CD8-positive, alpha-beta memory T cell (primary cell): ENCODE measurements at regions not wholly inside any gene's neighbourhood (a gene's known extent, or its start where the extent isn't known, plus 50 kb on each side); places are given as distances from the start of the nearest gene placed in this dataset.

Experiments used
- CTCF ChIA-PET: fragments of 350-600 bp; sonication (Branson Sonifier 250); formaldehyde crosslinking; loops from one replicate; lab custom pipeline; 2021; ENCODE audit warnings: antibody characterized with exemption; lab: Charles Lee
- POLR2A ChIA-PET: fragments of 350-600 bp; sonication (Branson Sonifier 250); formaldehyde crosslinking; loops from one replicate; lab custom pipeline; 2021; ENCODE audit warnings: antibody characterized with exemption; lab: Charles Lee
- DNase-seq, 5 donors: peaks; one replicate each; pipeline versions ENCODE4 v3.0.0 to v3.0.0-alpha.2; 2020 to 2022; ENCODE audit warnings: mixed read lengths in 1 of 5
- H3K27ac ChIP-seq: one replicate; pipeline ENCODE4 v1.7.0; 2013; ENCODE audit warnings: low read depth, mild to moderate bottlenecking, low read length, moderate library complexity
- H3K27me3 ChIP-seq: 2 replicates; pipeline ENCODE4 v1.7.0; 2013; ENCODE audit warnings: low read length, mild to moderate bottlenecking; ENCODE audit not compliant: insufficient read depth, poor library complexity, severe bottlenecking
- H3K36me3 ChIP-seq: 2 replicates; pipeline ENCODE4 v1.7.0; 2013; ENCODE audit warnings: mild to moderate bottlenecking, low read length, moderate library complexity; ENCODE audit not compliant: insufficient read depth
- H3K4me1 ChIP-seq: 2 replicates; pipeline ENCODE4 v1.7.0; 2013; ENCODE audit warnings: mild to moderate bottlenecking, low read length, moderate library complexity; ENCODE audit not compliant: insufficient read depth
- H3K4me3 ChIP-seq: 2 replicates; pipeline ENCODE4 v1.7.0; 2013; ENCODE audit warnings: mild to moderate bottlenecking, low read length
- H3K9me3 ChIP-seq: 2 replicates; pipeline ENCODE4 v1.7.0; 2013; ENCODE audit warnings: mild to moderate bottlenecking, low read length
- H3K27ac Mint-ChIP-seq, 8 donors: one replicate each; pipeline ENCODE4 v1.8.0; 2020 to 2021; ENCODE audit warnings: mixed read lengths in 8 of 8, mild to moderate bottlenecking in 6 of 8, inconsistent platforms in 3 of 8, moderate library complexity in 3 of 8
- H3K27me3 Mint-ChIP-seq, 2 donors: one replicate each; pipeline ENCODE4 v1.8.0; 2020 to 2021; ENCODE audit warnings: mixed read lengths in 2 of 2, mild to moderate bottlenecking in 1 of 2, moderate library complexity in 1 of 2
- H3K36me3 Mint-ChIP-seq, 3 donors: one replicate each; pipeline ENCODE4 v1.8.0; 2020 to 2021; ENCODE audit warnings: mixed read lengths in 3 of 3, inconsistent platforms in 1 of 3, mild to moderate bottlenecking in 1 of 3
- H3K4me1 Mint-ChIP-seq, 3 donors: one replicate each; pipeline ENCODE4 v1.8.0; 2020 to 2021; ENCODE audit warnings: mixed read lengths in 3 of 3, inconsistent platforms in 1 of 3, mild to moderate bottlenecking in 1 of 3
- H3K4me3 Mint-ChIP-seq, 7 donors: one replicate each; pipeline ENCODE4 v1.8.0; 2020 to 2021; ENCODE audit warnings: mixed read lengths in 7 of 7, mild to moderate bottlenecking in 6 of 7, moderate library complexity in 4 of 7, inconsistent platforms in 2 of 7
- H3K9me3 Mint-ChIP-seq, 5 donors: one replicate each; pipeline ENCODE4 v1.8.0; 2020 to 2022; ENCODE audit warnings: mixed read lengths in 5 of 5, mild to moderate bottlenecking in 3 of 5, moderate library complexity in 2 of 5, inconsistent platforms in 1 of 5

DNA sequence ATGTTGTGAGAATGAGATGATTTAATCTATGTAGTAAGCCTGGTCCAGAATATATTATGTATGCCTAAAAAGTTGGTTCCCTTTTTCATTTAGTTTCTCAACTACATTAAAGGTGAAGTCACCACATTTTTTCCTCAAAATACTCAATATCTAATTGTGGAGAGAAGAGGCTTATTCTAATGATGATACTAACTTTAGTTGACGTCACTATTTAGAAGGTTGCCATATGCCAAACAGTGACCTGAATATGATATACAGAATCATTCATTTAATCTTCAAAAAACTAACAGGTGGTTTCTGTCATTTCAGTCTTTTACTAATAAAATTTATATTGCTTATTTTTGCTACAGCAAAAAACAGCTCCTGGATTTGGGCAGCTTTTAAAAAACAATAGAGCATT is 480.7 kb upstream of the NWD2 start:
- H3K27ac ChIP-seq, result no peak overlapping the region
- H3K4me1 ChIP-seq, result no peaks in the 10 kb centered on the region
- H3K4me3 ChIP-seq, result no peak overlapping the region
- no peaks in the 10 kb centered on the region for H3K36me3 ChIP-seq
- no peak for DNase-seq
- CTCF ChIA-PET, result no interaction called here
- Mint-ChIP-seq H3K4me3 (no peak overlapping the region), H3K27me3 (peaks cover 0 to 2% of the 10 kb centered on the region in 2 donors), H3K4me1 (no peaks in the 10 kb centered on the region), H3K9me3 (peaks cover 0 to 2% (median 2%) of the 10 kb centered on the region in 5 donors), H3K27ac (no peak overlapping the region), H3K36me3 (no peaks in the 10 kb centered on the region)
- POLR2A ChIA-PET, result no interaction called here
- H3K27me3 ChIP-seq, result no peaks in the 10 kb centered on the region
- H3K9me3 ChIP-seq, result no peaks in the 10 kb centered on the region

GRCh38 chr4:36767596-36767995 is 476.9 kb upstream of the NWD2 start:
- Histone ChIP-seq H3K4me3 (no peak overlapping the region), H3K36me3 (no peaks in the 10 kb centered on the region), H3K4me1 (no peaks in the 10 kb centered on the region), H3K27me3 (no peaks in the 10 kb centered on the region), H3K9me3 (no peaks in the 10 kb centered on the region), H3K27ac (no peak overlapping the region)
- ChIA-PET CTCF (no interaction called here), POLR2A (no interaction called here)
- peaks cover 0 to 1% (median 0%) of the 10 kb centered on the region in 5 donors for H3K9me3 Mint-ChIP-seq
- H3K27me3 Mint-ChIP-seq, result peaks cover 0 to 3% of the 10 kb centered on the region in 2 donors
- no peaks in the 10 kb centered on the region for H3K36me3 Mint-ChIP-seq
- no peaks in the 10 kb centered on the region for H3K4me1 Mint-ChIP-seq
- no peak overlapping the region for H3K27ac Mint-ChIP-seq
- H3K4me3 Mint-ChIP-seq, result no peak overlapping the region
- no peak for DNase-seq

DNA sequence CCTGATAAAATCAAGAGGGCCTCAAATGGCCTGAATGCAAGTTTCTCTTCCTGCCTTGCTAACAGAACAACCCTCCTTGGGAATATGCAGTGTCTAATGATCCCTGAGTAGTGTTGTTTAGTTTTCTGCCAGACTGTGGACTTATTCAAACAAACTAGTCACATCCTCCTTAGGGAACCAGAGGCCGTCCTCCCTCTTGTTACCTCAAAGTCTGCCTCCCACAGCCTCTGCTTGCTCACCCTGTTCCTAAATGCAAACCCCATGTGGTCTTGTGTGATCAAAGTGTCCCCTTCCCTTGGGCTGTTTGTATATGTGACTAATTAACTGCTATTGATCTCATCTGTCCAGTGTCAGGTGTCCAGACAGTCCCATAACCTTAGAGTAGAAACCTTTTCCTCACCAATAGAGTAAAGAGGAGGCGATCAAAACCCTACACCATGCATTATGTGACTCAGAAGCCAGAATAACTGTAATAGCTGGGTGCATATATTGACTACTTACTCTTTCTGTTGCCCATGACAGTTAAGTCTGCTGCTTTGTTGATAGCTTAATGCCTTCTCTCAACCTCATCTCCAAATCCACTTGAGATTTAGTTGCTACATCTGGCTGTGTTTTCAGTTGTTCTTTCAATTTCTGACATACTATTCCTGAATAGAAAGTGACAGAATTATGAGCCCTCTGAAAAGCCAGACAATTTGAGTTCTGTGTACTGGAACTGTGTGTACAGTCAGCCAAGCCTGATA is 473.0 kb upstream of the NWD2 start:
- Mint-ChIP-seq H3K27ac (no peak overlapping the region), H3K4me1 (no peaks in the 10 kb centered on the region), H3K4me3 (no peak overlapping the region), H3K9me3 (peaks cover 0 to 1% (median 0%) of the 10 kb centered on the region in 5 donors), H3K36me3 (no peaks in the 10 kb centered on the region), H3K27me3 (peaks cover 0 to 3% of the 10 kb centered on the region in 2 donors)
- H3K27ac ChIP-seq, result no peak overlapping the region
- H3K4me3 ChIP-seq, result no peak overlapping the region
- no peaks in the 10 kb centered on the region for H3K27me3 ChIP-seq
- POLR2A ChIA-PET, result no interaction called here
- H3K4me1 ChIP-seq, result no peaks in the 10 kb centered on the region
- H3K9me3 ChIP-seq, result no peaks in the 10 kb centered on the region
- H3K36me3 ChIP-seq, result no peaks in the 10 kb centered on the region
- CTCF ChIA-PET, result no interaction called here
- no peak for DNase-seq

GRCh38 chr4:36772154-36772516 is 472.4 kb upstream of the NWD2 start:
- Histone ChIP-seq H3K4me1 (no peaks in the 10 kb centered on the region), H3K36me3 (no peaks in the 10 kb centered on the region), H3K9me3 (no peaks in the 10 kb centered on the region), H3K27me3 (no peaks in the 10 kb centered on the region), H3K27ac (no peak overlapping the region), H3K4me3 (no peak overlapping the region)
- CTCF ChIA-PET, result no interaction called here
- POLR2A ChIA-PET, result no interaction called here
- Mint-ChIP-seq H3K4me3 (no peak overlapping the region), H3K9me3 (peaks cover 0 to 2% (median 0%) of the 10 kb centered on the region in 5 donors), H3K4me1 (no peaks in the 10 kb centered on the region), H3K27ac (no peak overlapping the region), H3K27me3 (peaks cover 0 to 3% of the 10 kb centered on the region in 2 donors), H3K36me3 (no peaks in the 10 kb centered on the region)
- DNase-seq, result no peak

DNA sequence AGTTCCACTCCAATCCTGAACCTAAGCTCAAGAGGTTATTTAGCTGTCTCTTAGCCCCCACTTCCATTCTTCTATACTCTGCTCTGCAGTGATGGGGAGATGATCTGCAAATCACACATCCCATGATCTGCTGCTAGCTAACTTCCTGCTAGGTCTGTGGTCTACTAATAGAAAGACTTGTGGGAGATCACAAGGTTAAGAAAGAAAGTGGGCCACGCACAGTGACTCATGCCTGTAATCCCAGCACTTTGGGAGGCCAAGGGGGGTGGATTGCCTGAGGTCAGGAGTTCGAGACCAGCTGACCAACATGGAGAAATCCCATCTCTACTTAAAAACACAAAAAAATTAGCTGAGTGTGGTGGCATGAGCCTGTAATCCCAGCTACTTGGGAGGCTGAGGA is 471.1 kb upstream of the NWD2 start:
- Histone ChIP-seq H3K9me3 (no peaks in the 10 kb centered on the region), H3K27me3 (no peaks in the 10 kb centered on the region), H3K36me3 (no peaks in the 10 kb centered on the region), H3K4me1 (no peaks in the 10 kb centered on the region), H3K4me3 (no peak overlapping the region), H3K27ac (no peak overlapping the region)
- H3K4me1 Mint-ChIP-seq, result no peaks in the 10 kb centered on the region
- no peak for DNase-seq
- no peak overlapping the region for H3K4me3 Mint-ChIP-seq
- ChIA-PET CTCF (no interaction called here), POLR2A (no interaction called here)
- peaks cover 0 to 2% (median 0%) of the 10 kb centered on the region in 5 donors for H3K9me3 Mint-ChIP-seq
- H3K36me3 Mint-ChIP-seq, result no peaks in the 10 kb centered on the region
- peaks cover 0 to 1% of the 10 kb centered on the region in 2 donors for H3K27me3 Mint-ChIP-seq
- no peak overlapping the region for H3K27ac Mint-ChIP-seq

- ChIA-PET POLR2A (no interaction called here), CTCF (no interaction called here)
- no peak overlapping the region for H3K27ac ChIP-seq
- Mint-ChIP-seq H3K9me3 (peaks cover 0 to 2% (median 0%) of the 10 kb centered on the region in 5 donors), H3K4me1 (no peaks in the 10 kb centered on the region), H3K4me3 (no peak overlapping the region), H3K27ac (no peak overlapping the region), H3K27me3 (no peaks in the 10 kb centered on the region), H3K36me3 (no peaks in the 10 kb centered on the region)
- H3K27me3 ChIP-seq, result no peaks in the 10 kb centered on the region
- no peak for DNase-seq
- no peak overlapping the region for H3K4me3 ChIP-seq
- no peaks in the 10 kb centered on the region for H3K36me3 ChIP-seq
- no peaks in the 10 kb centered on the region for H3K9me3 ChIP-seq
- H3K4me1 ChIP-seq, result no peaks in the 10 kb centered on the region
Measured at GRCh38 chr4:36775544-36775943, 469.0 kb upstream of the NWD2 start.

GRCh38 chr4:36779601-36780000 is 464.9 kb upstream of the NWD2 start:
- Mint-ChIP-seq H3K4me3 (no peak overlapping the region), H3K36me3 (no peaks in the 10 kb centered on the region), H3K27me3 (no peaks in the 10 kb centered on the region), H3K4me1 (no peaks in the 10 kb centered on the region), H3K27ac (no peak overlapping the region), H3K9me3 (peaks cover 0 to 2% (median 0%) of the 10 kb centered on the region in 5 donors)
- CTCF ChIA-PET, result no interaction called here
- no peaks in the 10 kb centered on the region for H3K27me3 ChIP-seq
- H3K4me1 ChIP-seq, result no peaks in the 10 kb centered on the region
- H3K9me3 ChIP-seq, result no peaks in the 10 kb centered on the region
- no peak overlapping the region for H3K4me3 ChIP-seq
- no peaks in the 10 kb centered on the region for H3K36me3 ChIP-seq
- DNase-seq, result no peak
- POLR2A ChIA-PET, result no interaction called here
- H3K27ac ChIP-seq, result no peak overlapping the region

- ChIA-PET CTCF (no interaction called here), POLR2A (no interaction called here)
- H3K36me3 ChIP-seq, result no peaks in the 10 kb centered on the region
- Mint-ChIP-seq H3K9me3 (no peaks in the 10 kb centered on the region), H3K4me1 (no peaks in the 10 kb centered on the region), H3K4me3 (no peak overlapping the region), H3K27ac (no peak overlapping the region), H3K36me3 (no peaks in the 10 kb centered on the region), H3K27me3 (no peaks in the 10 kb centered on the region)
- no peaks in the 10 kb centered on the region for H3K4me1 ChIP-seq
- no peaks in the 10 kb centered on the region for H3K9me3 ChIP-seq
- H3K27ac ChIP-seq, result no peak overlapping the region
- no peak overlapping the region for H3K4me3 ChIP-seq
- DNase-seq, result no peak
- no peaks in the 10 kb centered on the region for H3K27me3 ChIP-seq
Measured at GRCh38 chr4:36785973-36786372, 458.6 kb upstream of the NWD2 start.
